K562 (cell line): ENCODE measurements at regions not wholly inside any gene's neighbourhood (a gene's known extent, or its start where the extent isn't known, plus 50 kb on each side); places are given as distances from the start of the nearest gene placed in this dataset.
A peak's percentile ranks its signal among the peaks of the same experiment; 100 is the strongest.

Source experiments
- ATAC-seq: fragments of 200-7000 bp; cut with Tn5 transposase; 3 replicates; pipeline ENCODE4 v1.9.1; 2020; ENCODE audit warnings: moderate library complexity
- BruUV-seq: library from RNA; stranded (reverse); fragments of 400-500 nt; replicated peaks from 2 replicates; lab custom pipeline; 2021; lab: Mats Ljungman, UMichigan
- CTCF ChIA-PET: fragments of 300-600 bp; formaldehyde crosslinking; extraction: SDS; loops from one replicate; lab custom pipeline; 2021; ENCODE audit warnings: low intra/inter-chr PET ratio; lab: Yijun Ruan, JAX
- POLR2A ChIA-PET: fragments of 300-600, 350-650 bp; sonication (Branson Sonifier 250); formaldehyde crosslinking; extraction: SDS; loops from one replicate; lab custom pipeline; 2021; ENCODE audit warnings: antibody characterized with exemption, inconsistent platforms; lab: Yijun Ruan, JAX
- DNase-seq, 4 experiments: peaks; one replicate each; pipeline versions ENCODE4 v3.0.0 to v3.0.0-alpha.2; 2011 to 2018; ENCODE audit warnings: low spot score in 3 of 4, mixed read lengths in 3 of 4; ENCODE audit errors: extremely low read depth in 1 of 4
- FAIRE-seq: peaks from 2 replicates; lab custom pipeline; 2011; peaks lifted over from hg19 to GRCh38; lab: Jason Lieb, UNC
- H2AFZ ChIP-seq: 2 replicates; pipeline ENCODE4 v1.6.0; 2011; ENCODE audit warnings: low read depth, low read length, control low read depth, inconsistent platforms
- H3K27ac ChIP-seq: fragments of 200-600 bp; 3 replicates; pipeline ENCODE4 v1.8.0; 2011; ENCODE audit warnings: low read depth, mild to moderate bottlenecking, control low read depth, inconsistent platforms, low read length, moderate library complexity, mixed read lengths; ENCODE audit errors: extremely low read depth
- H3K27me3 ChIP-seq, 2 experiments: fragments of 300-600 bp in 1 of 2; 2 replicates in 1 of 2; 3 replicates in 1 of 2; pipeline versions ENCODE4 v1.6.0 to v1.8.0; 2011; ENCODE audit warnings: inconsistent platforms in 2 of 2, low read length in 2 of 2, mild to moderate bottlenecking in 1 of 2, mixed read lengths in 1 of 2, moderate library complexity in 1 of 2; ENCODE audit not compliant: control insufficient read depth in 2 of 2, insufficient read depth in 2 of 2
- H3K36me3 ChIP-seq: fragments of 300-600 bp; 3 replicates; pipeline ENCODE4 v1.8.0; 2011; ENCODE audit warnings: mild to moderate bottlenecking, low read length, inconsistent platforms; ENCODE audit not compliant: control insufficient read depth, insufficient read depth
- H3K4me1 ChIP-seq, 2 experiments: fragments of 200-600 bp in 1 of 2; replicated peaks in 1 of 2; 2 replicates in 1 of 2; 3 replicates in 1 of 2; pipeline versions ENCODE4 v1.5.1 to v1.8.0; 2011; ENCODE audit warnings: inconsistent platforms in 2 of 2, low read length in 2 of 2, mild to moderate bottlenecking in 1 of 2, mixed read lengths in 1 of 2, moderate library complexity in 1 of 2; ENCODE audit not compliant: control insufficient read depth in 2 of 2, insufficient read depth in 2 of 2
- H3K4me2 ChIP-seq: 2 replicates; pipeline ENCODE4 v1.6.1; 2011; ENCODE audit warnings: low read length, control low read depth, inconsistent platforms, mixed read lengths; ENCODE audit not compliant: insufficient read depth
- H3K4me3 ChIP-seq: fragments of 200-600 bp; sonication (generic), shearing (Covaris generic); 2 replicates; pipeline ENCODE4 v1.5.1; 2016; ENCODE audit warnings: control low read depth, inconsistent platforms
- H3K79me2 ChIP-seq: fragments of 200-600 bp; 3 replicates; pipeline ENCODE4 v1.8.0; 2011; ENCODE audit warnings: low read length, inconsistent platforms; ENCODE audit not compliant: control insufficient read depth, insufficient read depth
- H3K9ac ChIP-seq, 2 experiments: 2 replicates each; pipeline versions ENCODE4 v1.6.0 to v1.6.1; 2011; ENCODE audit warnings: low read depth in 2 of 2, low read length in 2 of 2, control low read depth in 1 of 2, inconsistent platforms in 1 of 2, mild to moderate bottlenecking in 1 of 2, mixed read lengths in 1 of 2; ENCODE audit not compliant: insufficient read depth in 1 of 2
- H3K9me1 ChIP-seq: one replicate; pipeline ENCODE4 v1.6.0; 2011; ENCODE audit warnings: inconsistent platforms, mild to moderate bottlenecking, low read length, moderate library complexity; ENCODE audit not compliant: control insufficient read depth, insufficient read depth
- H3K9me3 ChIP-seq: replicated peaks from 2 replicates; pipeline ENCODE4 v1.5.1; 2011; ENCODE audit warnings: low read depth, low read length, inconsistent platforms; ENCODE audit not compliant: control insufficient read depth, insufficient read depth
- H4K20me1 ChIP-seq: replicated peaks from 2 replicates; pipeline ENCODE4 v1.6.1; 2011; ENCODE audit warnings: low read length, inconsistent platforms, mixed read lengths; ENCODE audit not compliant: control insufficient read depth, insufficient read depth
- ATF7 ChIP-seq: fragments of 450-650 bp; IDR thresholded peaks from 2 replicates; pipeline ENCODE4 v1.7.1; 2014; ENCODE audit warnings: mild to moderate bottlenecking, moderate library complexity
- CEBPG ChIP-seq, 3 experiments: fragments of 200-800 bp in 1 of 3; sonication (Bioruptor generic) in 1 of 3; sonication (generic) in 1 of 3; formaldehyde crosslinking in 1 of 3; IDR thresholded peaks in 2 of 3; conservative IDR thresholded peaks in 1 of 3; 2 replicates each; pipeline versions ENCODE4 v1.6.1 to v1.8.0; 2016 to 2022; ENCODE audit warnings: missing compliant biosample characterization in 2 of 3, missing genetic modification characterization in 2 of 3, mild to moderate bottlenecking in 1 of 3, missing genetic modification reagents in 1 of 3
- DACH1 ChIP-seq: fragments of 450-650 bp; IDR thresholded peaks from 2 replicates; pipeline ENCODE4 v1.6.1; 2018; ENCODE audit not compliant: partially characterized antibody
- KDM5B ChIP-seq: fragments of 200-600 bp; sonication (generic); IDR thresholded peaks from 2 replicates; pipeline ENCODE4 v1.6.1; 2012; ENCODE audit warnings: low read depth, mild to moderate bottlenecking, moderate library complexity, low read length, control low read depth, inconsistent platforms; ENCODE audit not compliant: insufficient replicate concordance
- RFX1 ChIP-seq: fragments of 450-650 bp; IDR thresholded peaks from 2 replicates; pipeline ENCODE4 v1.6.1; 2016; ENCODE audit warnings: mild to moderate bottlenecking, moderate library complexity
- SIRT6 ChIP-seq: IDR thresholded peaks from one replicate; pipeline ENCODE4 v1.6.1; 2012; ENCODE audit warnings: low read depth, mild to moderate bottlenecking, control low read depth, inconsistent platforms, low read length, moderate library complexity
- STAT6 ChIP-seq: sonication (generic); formaldehyde crosslinking; IDR thresholded peaks from 2 replicates; pipeline ENCODE4 v1.8.1; 2023; ENCODE audit warnings: mild to moderate bottlenecking, missing genetic modification reagents
- TAF9B ChIP-seq: fragments of 450-650 bp; IDR thresholded peaks from 2 replicates; pipeline ENCODE4 v1.6.1; 2018; ENCODE audit warnings: mild to moderate bottlenecking; ENCODE audit not compliant: partially characterized antibody
- TFAP4 ChIP-seq: sonication (generic); formaldehyde crosslinking; IDR thresholded peaks from 2 replicates; pipeline ENCODE4 v1.8.0; 2022; ENCODE audit warnings: missing genetic modification reagents, mild to moderate bottlenecking, moderate library complexity, borderline replicate concordance
- WGBS: fragments of 100-300 bp; shearing (Covaris generic); methylation state at CpG from one replicate; pipeline ENCODE4 v1.1.6; 2016; ENCODE audit warnings: low coverage, mixed read lengths; ENCODE audit not compliant: insufficient coverage; ENCODE audit errors: missing lambda C conversion rate; 5-methylcytosine and 5-hydroxymethylcytosine counted together
- in situ Hi-C: fragments of 300-500 bp; cut with MboI; formaldehyde crosslinking; loops from 4 replicates; pipeline ENCODE4 v1.15.0; 2018; ENCODE audit warnings: inconsistent platforms, mixed read lengths
- intact Hi-C: fragments of 100-400 bp; cut with micrococcal nuclease; formaldehyde crosslinking; loops from 2 replicates; pipeline ENCODE4 v1.14.2; 2022

DNA sequence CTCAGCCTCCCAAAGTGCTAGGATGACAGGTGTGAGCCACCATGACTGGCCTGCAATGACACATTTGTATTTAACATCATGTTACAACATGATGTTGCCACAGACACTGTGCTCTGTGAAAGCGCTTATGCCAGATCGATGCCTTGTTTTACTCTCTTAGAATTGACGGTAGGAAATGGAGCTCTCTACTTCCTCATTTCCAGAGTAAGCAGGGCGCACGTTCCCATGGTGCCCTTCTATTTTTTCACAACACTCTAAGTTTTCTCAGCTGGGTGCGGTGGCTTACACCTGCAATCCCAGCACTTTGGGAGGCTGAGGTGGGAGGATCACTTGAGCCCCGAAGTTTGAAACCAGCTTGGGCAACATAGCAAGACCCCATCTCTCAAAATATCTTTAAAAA, 60.7 kb upstream of the DHRSX start:
- no peak overlapping the region for H3K9ac ChIP-seq
- no peaks in the 10 kb centered on the region for H3K36me3 ChIP-seq
- no peaks in the 10 kb centered on the region for H3K4me1 ChIP-seq
- ATAC-seq (no peak), FAIRE-seq (no peak), DNase-seq (no peak)
- in situ Hi-C loops (no loop called here), intact Hi-C loops (no loop called here)
- H3K9me3 ChIP-seq, result no peaks in the 10 kb centered on the region
- POLR2A ChIA-PET, result no interaction called here
- CTCF ChIA-PET, result no interaction called here
- H3K27ac ChIP-seq, result no peak overlapping the region
- no peaks in the 10 kb centered on the region for H3K79me2 ChIP-seq
- TF ChIP-seq RFX1 (peak; percentile 35), ATF7 (peak; percentile 18; the same call in 1 of the 2 replicates), KDM5B (no peak), TFAP4 (0 out of 2 replicates have a peak, but pooled peaks have one; percentile 19)
- no peak overlapping the region for H3K4me3 ChIP-seq
- no peak overlapping the region for H2AFZ ChIP-seq
- no peak overlapping the region; the same call in 1 of the 2 replicates for H3K4me2 ChIP-seq
- no peaks in the 10 kb centered on the region for H4K20me1 ChIP-seq
- H3K27me3 ChIP-seq, result peaks cover 3 to 7% of the 10 kb centered on the region in 2 experiments; a peak in 4 of 5 replicates
- no TSS peak for BruUV-seq
- WGBS, result 3% methylated on average over 7 of the region's 7 CpGs
- H3K9me1 ChIP-seq, result no peaks in the 10 kb centered on the region

DNA sequence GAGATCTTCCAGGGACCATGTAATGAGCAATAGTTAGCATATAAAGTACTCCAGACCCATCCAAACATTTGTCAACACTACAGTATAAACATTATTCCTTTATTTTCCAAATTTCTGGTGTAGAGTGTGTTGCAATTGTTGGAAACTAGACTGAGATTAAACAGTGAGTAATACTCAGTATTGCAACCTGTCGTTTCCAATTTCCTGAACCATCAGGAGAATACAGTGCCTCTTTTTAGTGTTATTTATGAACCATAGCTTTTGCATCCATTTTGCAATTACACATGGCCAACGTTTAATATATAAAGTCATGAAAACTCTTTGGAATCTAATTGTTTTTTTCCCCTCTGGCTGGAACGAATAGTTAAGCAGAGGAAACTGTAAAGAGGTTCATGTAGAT, 58.3 kb upstream of the DHRSX start:
- no peaks in the 10 kb centered on the region for H4K20me1 ChIP-seq
- no peak for ATAC-seq
- no peak overlapping the region for H3K9ac ChIP-seq
- H3K4me1 ChIP-seq, result no peaks in the 10 kb centered on the region
- ChIA-PET CTCF (no interaction called here), POLR2A (no interaction called here)
- no peak overlapping the region for H3K27ac ChIP-seq
- H3K27me3 ChIP-seq, result peaks cover 0 to 3% of the 10 kb centered on the region in 2 experiments; a peak in 2 of 5 replicates
- TF ChIP-seq STAT6 (CRISPR knock-in tag), result no peak
- TF ChIP-seq CEBPG (CRISPR knock-in tag; IDR thresholded peaks at IDR 0.05), result no peak
- TF ChIP-seq CEBPG (tag; conservative IDR thresholded peaks at IDR 0.05 in 1 of 2, IDR thresholded peaks at IDR 0.05 in 1 of 2), result peak in 1 of 2 experiments; percentile 35; a peak in 1 of 4 replicates
- no peak for TF ChIP-seq SIRT6
- TF ChIP-seq TAF9B, result no peak
- TF ChIP-seq DACH1, result no peak
- intact Hi-C loops (no loop called here), in situ Hi-C loops (no loop called here)
- no peaks in the 10 kb centered on the region for H3K36me3 ChIP-seq
- no TSS peak for BruUV-seq
- no peaks in the 10 kb centered on the region for H3K79me2 ChIP-seq
- no peak for DNase-seq
- H3K9me1 ChIP-seq, result no peaks in the 10 kb centered on the region
- H3K9me3 ChIP-seq, result no peaks in the 10 kb centered on the region
- H3K4me3 ChIP-seq, result no peak overlapping the region
- H2AFZ ChIP-seq, result no peak overlapping the region
- no peak overlapping the region for H3K4me2 ChIP-seq
- WGBS, result 0% methylated on average over 3 of the region's 3 CpGs
- FAIRE-seq, result no peak
